ENCODE measurements at regions not wholly inside any gene's neighbourhood (a gene's known extent, or its start where the extent isn't known, plus 50 kb on each side); places are given as distances from the start of the nearest gene placed in this dataset.
A peak's percentile ranks its signal among the peaks of the same experiment; 100 is the strongest.

GRCh38 chr5:124655921-124656511 is 90.4 kb downstream of the ZNF608 start (continued):
- TF ChIP-seq, protein P1, sequence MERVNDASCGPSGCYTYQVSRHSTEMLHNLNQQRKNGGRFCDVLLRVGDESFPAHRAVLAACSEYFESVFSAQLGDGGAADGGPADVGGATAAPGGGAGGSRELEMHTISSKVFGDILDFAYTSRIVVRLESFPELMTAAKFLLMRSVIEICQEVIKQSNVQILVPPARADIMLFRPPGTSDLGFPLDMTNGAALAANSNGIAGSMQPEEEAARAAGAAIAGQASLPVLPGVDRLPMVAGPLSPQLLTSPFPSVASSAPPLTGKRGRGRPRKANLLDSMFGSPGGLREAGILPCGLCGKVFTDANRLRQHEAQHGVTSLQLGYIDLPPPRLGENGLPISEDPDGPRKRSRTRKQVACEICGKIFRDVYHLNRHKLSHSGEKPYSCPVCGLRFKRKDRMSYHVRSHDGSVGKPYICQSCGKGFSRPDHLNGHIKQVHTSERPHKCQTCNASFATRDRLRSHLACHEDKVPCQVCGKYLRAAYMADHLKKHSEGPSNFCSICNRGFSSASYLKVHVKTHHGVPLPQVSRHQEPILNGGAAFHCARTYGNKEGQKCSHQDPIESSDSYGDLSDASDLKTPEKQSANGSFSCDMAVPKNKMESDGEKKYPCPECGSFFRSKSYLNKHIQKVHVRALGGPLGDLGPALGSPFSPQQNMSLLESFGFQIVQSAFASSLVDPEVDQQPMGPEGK (CRISPR knock-in tag; IDR thresholded peaks at IDR 0.05): 0 out of 2 replicates have a peak, but pooled peaks have one; percentile 26
- no peak for TF ChIP-seq ZNF556 (CRISPR knock-in tag; IDR thresholded peaks at IDR 0.05; ENCODE audit: borderline replicate concordance)
- 0 out of 2 replicates have a peak, but pooled peaks have one; percentile 33 for TF ChIP-seq MAX (IDR thresholded peaks at IDR 0.05)
- TF ChIP-seq ZBTB43 (CRISPR knock-in tag; conservative IDR thresholded peaks at IDR 0.05): peak; percentile 89
- peak; percentile 81; the same call in 1 of the 2 replicates for TF ChIP-seq ZBTB20 (CRISPR knock-in tag; IDR thresholded peaks at IDR 0.05; ENCODE audit: borderline replicate concordance, low read depth)
- TF ChIP-seq ZNF281 (CRISPR knock-in tag; IDR thresholded peaks at IDR 0.05; ENCODE audit: borderline replicate concordance): 0 out of 2 replicates have a peak, but pooled peaks have one; percentile 18
- TF ChIP-seq, protein P2, sequence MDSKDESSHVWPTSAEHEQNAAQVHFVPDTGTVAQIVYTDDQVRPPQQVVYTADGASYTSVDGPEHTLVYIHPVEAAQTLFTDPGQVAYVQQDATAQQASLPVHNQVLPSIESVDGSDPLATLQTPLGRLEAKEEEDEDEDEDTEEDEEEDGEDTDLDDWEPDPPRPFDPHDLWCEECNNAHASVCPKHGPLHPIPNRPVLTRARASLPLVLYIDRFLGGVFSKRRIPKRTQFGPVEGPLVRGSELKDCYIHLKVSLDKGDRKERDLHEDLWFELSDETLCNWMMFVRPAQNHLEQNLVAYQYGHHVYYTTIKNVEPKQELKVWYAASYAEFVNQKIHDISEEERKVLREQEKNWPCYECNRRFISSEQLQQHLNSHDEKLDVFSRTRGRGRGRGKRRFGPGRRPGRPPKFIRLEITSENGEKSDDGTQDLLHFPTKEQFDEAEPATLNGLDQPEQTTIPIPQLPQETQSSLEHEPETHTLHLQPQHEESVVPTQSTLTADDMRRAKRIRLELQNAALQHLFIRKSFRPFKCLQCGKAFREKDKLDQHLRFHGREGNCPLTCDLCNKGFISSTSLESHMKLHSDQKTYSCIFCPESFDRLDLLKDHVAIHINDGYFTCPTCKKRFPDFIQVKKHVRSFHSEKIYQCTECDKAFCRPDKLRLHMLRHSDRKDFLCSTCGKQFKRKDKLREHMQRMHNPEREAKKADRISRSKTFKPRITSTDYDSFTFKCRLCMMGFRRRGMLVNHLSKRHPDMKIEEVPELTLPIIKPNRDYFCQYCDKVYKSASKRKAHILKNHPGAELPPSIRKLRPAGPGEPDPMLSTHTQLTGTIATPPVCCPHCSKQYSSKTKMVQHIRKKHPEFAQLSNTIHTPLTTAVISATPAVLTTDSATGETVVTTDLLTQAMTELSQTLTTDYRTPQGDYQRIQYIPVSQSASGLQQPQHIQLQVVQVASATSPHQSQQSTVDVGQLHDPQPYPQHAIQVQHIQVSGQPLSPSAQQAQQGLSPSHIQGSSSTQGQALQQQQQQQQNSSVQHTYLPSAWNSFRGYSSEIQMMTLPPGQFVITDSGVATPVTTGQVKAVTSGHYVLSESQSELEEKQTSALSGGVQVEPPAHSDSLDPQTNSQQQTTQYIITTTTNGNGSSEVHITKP (CRISPR knock-in tag; IDR thresholded peaks at IDR 0.05; ENCODE audit: low read depth): 0 out of 2 replicates have a peak, but pooled peaks have one; percentile 25
- TF ChIP-seq ATRX (CRISPR knock-in tag; IDR thresholded peaks at IDR 0.05; ENCODE audit: borderline replicate concordance): no peak
- TF ChIP-seq, protein P3, sequence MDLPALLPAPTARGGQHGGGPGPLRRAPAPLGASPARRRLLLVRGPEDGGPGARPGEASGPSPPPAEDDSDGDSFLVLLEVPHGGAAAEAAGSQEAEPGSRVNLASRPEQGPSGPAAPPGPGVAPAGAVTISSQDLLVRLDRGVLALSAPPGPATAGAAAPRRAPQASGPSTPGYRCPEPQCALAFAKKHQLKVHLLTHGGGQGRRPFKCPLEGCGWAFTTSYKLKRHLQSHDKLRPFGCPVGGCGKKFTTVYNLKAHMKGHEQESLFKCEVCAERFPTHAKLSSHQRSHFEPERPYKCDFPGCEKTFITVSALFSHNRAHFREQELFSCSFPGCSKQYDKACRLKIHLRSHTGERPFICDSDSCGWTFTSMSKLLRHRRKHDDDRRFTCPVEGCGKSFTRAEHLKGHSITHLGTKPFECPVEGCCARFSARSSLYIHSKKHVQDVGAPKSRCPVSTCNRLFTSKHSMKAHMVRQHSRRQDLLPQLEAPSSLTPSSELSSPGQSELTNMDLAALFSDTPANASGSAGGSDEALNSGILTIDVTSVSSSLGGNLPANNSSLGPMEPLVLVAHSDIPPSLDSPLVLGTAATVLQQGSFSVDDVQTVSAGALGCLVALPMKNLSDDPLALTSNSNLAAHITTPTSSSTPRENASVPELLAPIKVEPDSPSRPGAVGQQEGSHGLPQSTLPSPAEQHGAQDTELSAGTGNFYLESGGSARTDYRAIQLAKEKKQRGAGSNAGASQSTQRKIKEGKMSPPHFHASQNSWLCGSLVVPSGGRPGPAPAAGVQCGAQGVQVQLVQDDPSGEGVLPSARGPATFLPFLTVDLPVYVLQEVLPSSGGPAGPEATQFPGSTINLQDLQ (CRISPR knock-in tag; IDR thresholded peaks at IDR 0.05): no peak
- TF ChIP-seq ZNF230 (CRISPR knock-in tag; IDR thresholded peaks at IDR 0.05): no peak
- TF ChIP-seq PRPF4 (IDR thresholded peaks at IDR 0.05; ENCODE audit: low read depth, low read length, poor library complexity, severe bottlenecking): no peak
- TF ChIP-seq TBX2 (CRISPR knock-in tag; IDR thresholded peaks at IDR 0.05; ENCODE audit: borderline replicate concordance): peak; percentile 93
- TF ChIP-seq GATAD2A (CRISPR knock-in tag; IDR thresholded peaks at IDR 0.05): peak; percentile 75
- no peak for TF ChIP-seq MED8 (CRISPR knock-in tag; IDR thresholded peaks at IDR 0.05; ENCODE audit: insufficient replicate concordance)
- TF ChIP-seq ZMYM4 (CRISPR knock-in tag; IDR thresholded peaks at IDR 0.05): 0 out of 2 replicates have a peak, but pooled peaks have one; percentile 15
